Stimulated activated CD8-positive, alpha-beta memory T cell treated with anti-CD3 and anti-CD28 coated beads, Interleukin-7, amount 100 ng/mL, for 4 hours (primary cell): ENCODE measurements at regions not wholly inside any gene's neighbourhood (a gene's known extent, or its start where the extent isn't known, plus 50 kb on each side); places are given as distances from the start of the nearest gene placed in this dataset.
"Not testable (repeated sequence)": the region's sequence is repeated elsewhere in the genome, so short reads cannot be mapped to it uniquely, and the experiment has no call there.

Experiments used
- DNase-seq, 2 donors: peaks; one replicate each; pipeline ENCODE4 v3.0.0-alpha.2; 2020; ENCODE audit warnings: low read depth in 2 of 2

DNA sequence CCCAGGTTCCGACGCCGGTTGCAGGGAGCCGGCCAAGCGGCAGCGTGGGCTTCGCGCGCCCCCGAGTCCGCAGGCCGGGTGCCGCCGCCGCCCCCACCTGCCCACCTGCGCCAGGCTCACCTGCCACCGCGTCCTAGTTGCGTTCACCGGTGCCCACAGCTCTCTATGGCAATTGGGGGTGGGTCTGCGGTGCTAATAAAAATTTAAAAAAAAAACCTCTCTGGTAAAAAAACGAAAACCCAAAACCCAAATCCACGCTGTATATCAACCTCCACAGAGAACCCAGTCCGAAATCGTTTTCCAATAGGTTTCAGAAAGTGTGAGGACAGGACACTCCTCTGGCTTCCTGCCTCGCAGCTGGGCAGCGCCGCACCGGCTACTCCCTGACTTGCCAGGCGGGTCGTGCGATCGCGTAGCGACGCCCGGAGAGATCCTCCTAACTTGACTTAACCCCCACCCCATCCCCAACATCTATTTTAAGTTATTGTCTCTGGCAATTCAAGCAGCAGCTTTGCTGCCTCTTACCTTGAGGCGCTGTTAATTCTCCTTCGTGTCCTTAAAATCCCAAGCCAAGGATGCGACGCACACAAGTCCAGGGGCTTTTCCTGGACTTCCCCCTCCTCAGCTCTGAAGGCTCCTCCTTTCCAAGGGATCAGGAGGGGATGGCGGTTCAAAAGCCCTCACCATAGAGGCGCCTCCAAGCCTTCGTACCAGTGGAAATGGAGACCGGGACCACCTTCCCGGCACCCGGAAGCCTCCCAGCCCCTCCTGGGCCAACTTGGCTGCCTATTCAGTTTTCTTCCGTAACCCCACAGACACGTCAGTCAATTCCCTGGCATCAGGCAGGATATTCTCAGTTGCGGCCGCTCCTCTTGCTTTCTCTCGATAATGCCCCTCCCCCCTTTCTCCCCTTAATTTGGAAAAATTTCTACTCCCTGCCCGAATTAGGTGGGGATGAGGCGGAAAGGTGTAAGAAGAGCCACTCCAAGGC is 1639.4 kb upstream of the C9orf72 start:
- no peak for DNase-seq

DNA sequence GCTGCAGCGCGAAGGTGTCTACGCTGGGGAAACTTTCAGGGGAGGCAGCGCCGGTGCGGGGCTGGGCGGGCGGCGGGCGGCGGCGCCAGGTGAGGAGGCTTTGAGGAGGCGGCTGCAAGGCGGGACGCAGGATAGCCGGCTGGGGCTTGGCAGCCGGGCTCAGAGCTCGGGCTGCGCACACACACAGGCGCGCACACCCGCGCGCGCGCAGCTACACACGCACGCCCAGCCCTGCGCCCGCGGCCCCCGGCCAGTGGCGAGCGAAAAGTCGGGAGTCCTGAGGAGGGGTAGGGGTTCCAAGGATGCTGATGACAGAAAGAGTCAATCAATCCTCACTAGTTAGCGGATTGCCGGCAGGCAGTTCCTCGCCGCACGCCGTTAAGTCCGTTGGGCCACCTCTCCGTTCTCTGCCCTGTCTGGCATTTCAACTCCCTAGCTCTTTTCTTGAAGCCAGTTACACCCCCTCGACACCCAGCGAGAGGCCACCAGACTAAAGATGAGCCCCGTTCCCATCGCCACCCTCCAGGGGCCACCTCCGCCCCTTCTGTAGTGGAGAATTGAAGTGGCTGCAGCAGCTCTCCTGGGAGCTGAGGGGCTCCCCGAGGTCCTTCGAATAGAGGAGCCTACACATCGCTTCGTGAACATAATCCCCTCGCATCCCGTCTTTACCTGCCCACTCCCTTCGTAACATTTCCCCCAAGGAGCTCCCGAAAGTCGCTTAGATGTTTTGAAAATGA is 1640.3 kb upstream of the C9orf72 start, which contains the start of gene LINGO2:
Gene LINGO2, minus strand, starts transcription at position 185 of the 737 bp plus-strand sequence.
- no peak for DNase-seq

- DNase-seq, result no peak
Observed at GRCh38 chr9:29214154-29214689, 1640.9 kb upstream of the C9orf72 start.

GRCh38 chr9:29214690-29215253 is 1641.5 kb upstream of the C9orf72 start:
- no peak for DNase-seq

DNA sequence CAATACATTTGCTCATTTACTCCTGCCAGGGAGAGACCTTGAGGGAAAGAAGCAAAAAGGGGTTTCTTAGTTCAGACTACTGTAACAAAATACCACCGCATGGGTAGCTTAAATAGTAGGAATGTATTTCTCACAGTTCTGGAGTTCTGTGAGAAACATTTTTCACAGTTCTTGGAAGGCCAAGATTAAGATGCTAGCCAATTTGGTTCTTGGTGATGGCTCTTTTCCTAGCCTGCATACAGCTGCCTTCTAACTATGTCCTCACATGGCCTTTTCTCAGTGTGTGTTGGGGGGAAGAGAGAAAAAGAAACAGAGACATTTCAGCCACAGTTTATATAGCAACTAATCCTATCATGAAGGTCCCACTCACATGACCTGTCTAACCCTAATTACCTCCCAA is 1644.7 kb upstream of the C9orf72 start:
- no peak for DNase-seq

GRCh38 chr9:29220596-29221251 is 1647.4 kb upstream of the C9orf72 start:
- no peak for DNase-seq

DNA sequence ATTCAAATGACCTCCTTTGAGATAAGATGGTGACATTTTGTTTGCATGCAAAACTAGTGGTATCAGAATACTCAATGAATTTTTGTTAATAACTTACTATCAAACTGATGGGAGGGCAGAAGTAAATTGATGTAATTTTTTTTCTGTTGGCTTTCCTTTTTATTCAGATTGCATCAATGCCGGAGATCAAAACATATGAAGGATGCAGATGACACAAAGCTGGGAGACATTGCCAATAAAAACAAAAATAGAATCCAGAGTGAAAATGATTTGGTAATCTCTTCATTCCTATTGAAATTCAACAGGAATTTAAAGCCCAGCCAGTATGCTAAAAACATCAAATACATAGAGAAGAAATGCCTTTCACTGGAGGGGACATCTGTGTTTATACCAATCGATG is 1655.3 kb upstream of the C9orf72 start:
- no peak for DNase-seq

DNA sequence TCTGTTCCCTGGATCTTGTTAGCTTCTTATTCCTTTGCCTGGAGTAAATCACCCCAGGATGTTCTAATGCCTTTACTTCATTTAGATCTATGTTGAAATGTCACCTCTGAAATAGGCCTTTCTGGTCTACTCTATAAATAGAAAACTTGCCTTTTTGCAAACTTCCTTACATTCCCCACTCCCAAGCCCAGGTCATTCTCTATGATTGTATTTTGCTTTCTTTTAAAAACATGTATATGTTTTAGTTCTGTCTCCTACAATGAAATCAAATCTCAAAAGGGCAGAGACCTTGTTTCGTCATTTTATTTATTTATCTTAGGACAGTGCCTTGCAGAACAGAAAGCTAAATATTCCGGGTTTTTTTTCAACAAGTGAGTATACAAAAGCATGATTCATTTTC is 1657.7 kb upstream of the C9orf72 start:
- no peak for DNase-seq

DNA sequence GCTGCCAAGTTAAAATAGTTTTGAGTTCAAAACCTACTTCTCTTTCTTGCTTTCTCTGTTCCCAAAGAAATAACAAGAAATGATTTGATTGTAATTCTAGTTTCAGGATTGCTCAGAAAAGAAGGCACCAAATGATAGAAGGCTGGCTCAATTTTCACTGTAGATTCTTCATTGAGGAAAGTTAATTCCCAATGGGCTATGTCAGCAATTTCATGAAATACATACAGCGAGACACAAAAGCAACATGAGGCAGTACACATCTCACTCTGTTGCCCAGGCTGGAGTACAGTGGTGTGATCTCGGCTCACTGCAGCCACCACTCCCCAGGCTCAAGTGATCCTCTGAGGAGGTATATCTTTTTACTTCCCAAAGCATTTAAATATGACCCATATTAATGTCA is 1659.9 kb upstream of the C9orf72 start:
- no peak for DNase-seq

DNA sequence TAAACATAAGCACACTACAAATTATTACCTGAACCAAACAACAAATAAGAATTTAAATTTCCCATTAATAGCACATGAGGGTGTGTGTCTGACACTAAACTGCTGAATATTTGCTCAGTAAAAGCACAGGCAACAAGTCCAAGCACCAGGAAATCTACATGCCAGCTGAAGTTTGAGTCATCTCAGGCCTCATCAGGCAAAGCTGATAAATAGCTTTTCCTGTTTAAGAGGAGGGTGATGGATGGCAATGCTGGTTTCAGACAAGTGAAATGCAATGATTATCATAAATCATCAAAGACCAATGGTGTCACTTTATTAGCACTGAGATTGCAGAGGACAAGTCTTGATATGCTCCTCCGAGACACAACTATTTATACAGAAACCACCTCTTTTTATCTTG is 1668.0 kb upstream of the C9orf72 start:
- no peak for DNase-seq

- DNase-seq, result no peak
Observed at GRCh38 chr9:29245351-29245750, 1672.1 kb upstream of the C9orf72 start.

DNA sequence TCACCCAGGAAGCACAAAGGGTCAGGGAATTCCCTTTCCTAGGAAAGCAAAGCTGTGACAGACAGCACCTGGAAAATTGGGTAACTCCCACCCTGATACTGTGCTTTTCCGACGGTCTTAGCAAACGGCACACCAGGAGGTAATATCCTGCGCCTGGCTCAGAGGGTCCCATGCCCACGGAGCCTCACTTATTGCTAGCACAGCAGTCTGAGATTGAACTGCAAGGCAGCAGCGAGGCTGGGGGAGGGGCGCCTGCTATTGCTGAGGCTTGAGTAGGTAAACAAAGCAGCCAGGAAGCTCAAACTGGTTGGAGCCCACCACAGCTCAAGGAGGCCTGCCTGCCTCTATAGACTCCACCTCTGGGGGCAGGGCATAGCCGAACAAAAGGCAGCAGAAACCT is 1697.1 kb upstream of the C9orf72 start:
- not testable (repeated sequence) for DNase-seq

DNA sequence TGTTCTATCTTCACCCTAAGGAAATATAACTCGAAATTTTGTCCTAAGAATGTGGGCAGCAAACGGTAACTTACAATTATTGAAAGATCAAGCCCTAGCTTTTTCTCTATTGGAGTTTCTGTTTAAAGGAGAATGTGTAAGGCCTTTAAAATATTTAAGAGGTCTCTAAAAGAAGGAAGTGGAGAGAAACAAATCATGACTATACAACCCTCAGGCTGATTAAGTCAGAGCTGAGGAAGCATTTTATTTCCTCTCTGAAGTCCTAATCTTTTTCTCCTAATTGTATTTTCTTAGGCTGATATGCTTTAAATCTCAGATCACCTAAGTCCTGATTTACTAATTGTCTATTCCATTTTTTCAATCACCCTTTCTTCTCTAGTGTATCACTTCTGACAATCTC is 1708.8 kb upstream of the C9orf72 start:
- no peak for DNase-seq

- DNase-seq, result no peak
Observed at GRCh38 chr9:29285818-29286217, 1712.5 kb upstream of the C9orf72 start.

GRCh38 chr9:29289365-29289764 is 1716.1 kb upstream of the C9orf72 start:
- no peak for DNase-seq

- DNase-seq, result no peak
Observed at GRCh38 chr9:29290516-29290915, 1717.2 kb upstream of the C9orf72 start.

GRCh38 chr9:29297592-29297991 is 1724.3 kb upstream of the C9orf72 start:
- no peak for DNase-seq

DNA sequence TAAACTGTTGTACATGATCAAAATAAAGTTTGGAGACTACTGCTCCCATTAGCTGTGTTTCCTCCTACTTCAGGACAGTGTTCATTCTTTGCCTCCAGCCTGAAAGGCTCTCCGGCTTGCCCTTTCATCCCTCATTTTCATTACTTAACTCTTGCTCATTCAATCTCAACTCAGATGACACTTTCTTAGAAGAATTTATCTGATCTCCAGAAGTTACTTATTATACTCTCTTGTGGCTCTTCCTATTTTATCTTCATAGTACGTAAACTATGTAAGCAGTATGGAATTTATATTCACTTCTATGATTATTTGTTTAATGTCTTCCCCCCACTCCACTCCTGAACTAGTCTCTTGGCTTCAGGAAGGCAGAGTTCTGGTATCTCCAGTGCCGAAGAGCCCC is 1737.9 kb upstream of the C9orf72 start:
- no peak for DNase-seq

DNA sequence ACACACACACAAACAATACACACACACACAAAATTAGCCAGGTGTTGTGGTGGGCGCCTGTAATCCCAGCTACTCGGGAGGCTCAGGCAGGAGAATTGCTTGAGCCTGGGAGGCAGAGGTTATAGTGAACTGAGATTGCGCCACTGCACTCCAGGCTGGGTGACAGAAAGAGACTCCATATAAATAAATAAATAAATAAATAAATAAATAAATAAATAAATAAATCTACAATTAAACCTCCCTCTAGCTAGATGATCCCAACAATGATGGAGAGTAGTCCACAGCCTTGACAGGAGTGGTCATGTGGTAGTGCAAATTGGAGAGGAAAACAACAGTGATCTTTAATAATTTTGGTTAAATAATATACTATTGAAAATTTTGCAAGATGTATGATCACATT is 1739.0 kb upstream of the C9orf72 start:
- DNase-seq, result no peak

DNA sequence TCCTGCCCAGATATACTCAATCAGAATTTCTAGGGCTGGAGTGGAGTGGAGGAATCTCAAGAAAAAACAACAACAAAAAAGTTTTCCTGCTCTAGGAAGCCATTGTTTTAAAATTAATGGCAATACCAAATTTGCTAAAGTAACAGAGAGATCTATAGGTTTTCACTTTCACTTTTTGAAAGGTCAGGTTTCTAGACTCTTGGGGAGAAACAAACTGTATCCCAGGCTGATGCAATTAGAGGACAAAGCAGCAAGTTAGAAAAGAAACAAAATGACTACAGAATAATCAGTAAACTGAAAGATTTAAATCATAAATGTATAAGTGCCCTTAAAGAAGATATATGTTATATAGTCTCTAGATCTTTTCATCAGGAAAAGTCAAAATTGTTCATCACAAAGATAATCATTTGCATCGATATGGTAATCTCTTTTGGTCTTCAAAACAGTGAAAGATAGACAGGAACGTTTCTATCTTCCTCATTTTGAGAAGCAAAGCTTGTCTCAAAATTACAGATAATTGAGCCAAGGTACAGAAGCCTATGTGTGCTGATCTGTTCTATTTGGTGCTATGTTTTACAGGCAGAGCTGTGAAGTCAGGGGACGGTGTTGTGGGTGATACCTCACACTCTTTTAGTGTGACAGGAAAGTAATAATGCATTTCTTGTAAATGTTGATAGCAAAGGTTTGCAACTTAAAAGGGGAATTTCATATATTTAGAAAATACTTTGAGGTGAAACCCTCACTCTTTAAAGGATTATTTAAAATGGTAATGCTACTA is 1746.6 kb upstream of the C9orf72 start:
- DNase-seq, result no peak

DNA sequence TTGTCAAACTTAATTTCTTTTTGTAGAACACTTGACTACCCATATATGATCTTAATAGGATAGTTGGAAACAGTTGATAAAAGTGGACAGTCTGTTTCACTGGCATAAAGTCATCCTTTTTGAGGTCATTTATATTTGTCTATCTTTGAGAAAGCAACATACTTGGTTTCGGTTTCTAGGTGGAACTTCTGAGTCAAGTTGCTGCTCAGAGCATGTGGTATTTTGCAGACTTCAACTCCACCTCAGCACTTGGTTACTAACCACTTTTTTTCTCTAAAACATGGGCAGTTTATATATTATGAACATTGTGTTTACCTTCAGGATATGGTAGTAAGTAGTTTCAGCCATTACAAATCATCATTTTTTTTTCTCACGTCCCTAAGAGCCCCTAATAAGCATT is 1749.0 kb upstream of the C9orf72 start:
- DNase-seq, result no peak
